T-helper 1 cell treated with Interleukin-12 subunit alpha and Interleukin-12 subunit beta and Interleukin-4 antibody, amounts not matched to agents 30 ng/mL and 1 ng/mL, for 36 hours (primary cell): ENCODE measurements at regions not wholly inside any gene's neighbourhood (a gene's known extent, or its start where the extent isn't known, plus 50 kb on each side); places are given as distances from the start of the nearest gene placed in this dataset.
"Not testable (repeated sequence)": the region's sequence is repeated elsewhere in the genome, so short reads cannot be mapped to it uniquely, and the experiment has no call there.

Experiments used
- intact Hi-C: fragments of 100-400 bp; cut with micrococcal nuclease; formaldehyde crosslinking; loops from one replicate; pipeline ENCODE4 v1.15.1; 2024

GRCh38 chr12:116360579-116361413 is 83.3 kb upstream of the MED13L start:
- intact Hi-C loops: no loop called here

GRCh38 chr12:116361414-116362223 is 84.1 kb upstream of the MED13L start:
- intact Hi-C loops: no loop called here

GRCh38 chr12:116365114-116365513 is 87.6 kb upstream of the MED13L start:
- intact Hi-C loops: no loop called here

GRCh38 chr12:116365606-116366455 is 88.3 kb upstream of the MED13L start:
- intact Hi-C loops: no loop called here

GRCh38 chr12:116366456-116366776 is 88.9 kb upstream of the MED13L start:
- intact Hi-C loops: no loop called here

GRCh38 chr12:116366824-116367223 is 89.3 kb upstream of the MED13L start:
- intact Hi-C loops: no loop called here

GRCh38 chr12:116368196-116369194 is 91.0 kb upstream of the MED13L start:
- intact Hi-C loops: no loop called here

- intact Hi-C loops: no loop called here
Measured at GRCh38 chr12:116370004-116370404, 92.5 kb upstream of the MED13L start.

- intact Hi-C loops: no loop called here
Measured at GRCh38 chr12:116370886-116371580, 93.5 kb upstream of the MED13L start.

GRCh38 chr12:116372815-116373214 is 95.3 kb upstream of the MED13L start:
- intact Hi-C loops: no loop called here

- intact Hi-C loops: no loop called here
Measured at GRCh38 chr12:116373572-116374206, 96.2 kb upstream of the MED13L start.

- intact Hi-C loops: no loop called here
Measured at GRCh38 chr12:116374207-116374606, 96.7 kb upstream of the MED13L start.

- intact Hi-C loops: no loop called here
Measured at GRCh38 chr12:116375278-116375842, 97.9 kb upstream of the MED13L start.

- intact Hi-C loops: no loop called here
Measured at GRCh38 chr12:116376354-116377193, 99.1 kb upstream of the MED13L start.

GRCh38 chr12:116377194-116377571 is 99.7 kb upstream of the MED13L start:
- intact Hi-C loops: not testable (repeated sequence)

- intact Hi-C loops: no loop called here
Measured at GRCh38 chr12:116378002-116378401, 100.5 kb upstream of the MED13L start.

- intact Hi-C loops: no loop called here
Measured at GRCh38 chr12:116380108-116380507, 102.6 kb upstream of the MED13L start.

GRCh38 chr12:116380740-116381139 is 103.2 kb upstream of the MED13L start:
- intact Hi-C loops: not testable (repeated sequence)
